Stimulated activated CD4-positive, alpha-beta T cell treated with anti-CD3 and anti-CD28 coated beads, Interleukin-2, amount 100 ng/mL, for 48 hours (primary cell): ENCODE measurements at regions not wholly inside any gene's neighbourhood (a gene's known extent, or its start where the extent isn't known, plus 50 kb on each side); places are given as distances from the start of the nearest gene placed in this dataset.
"Not testable (repeated sequence)": the region's sequence is repeated elsewhere in the genome, so short reads cannot be mapped to it uniquely, and the experiment has no call there.

ENCODE experiments used
- DNase-seq, 2 donors: peaks; one replicate each; pipeline ENCODE4 v3.0.0-alpha.2; 2020

GRCh38 chr6:120484146-120484545 lies 850.1 kb downstream of the TBC1D32 start:
- no peak for DNase-seq

GRCh38 chr6:120478650-120479049 lies 855.6 kb downstream of the TBC1D32 start:
- no peak for DNase-seq

DNA sequence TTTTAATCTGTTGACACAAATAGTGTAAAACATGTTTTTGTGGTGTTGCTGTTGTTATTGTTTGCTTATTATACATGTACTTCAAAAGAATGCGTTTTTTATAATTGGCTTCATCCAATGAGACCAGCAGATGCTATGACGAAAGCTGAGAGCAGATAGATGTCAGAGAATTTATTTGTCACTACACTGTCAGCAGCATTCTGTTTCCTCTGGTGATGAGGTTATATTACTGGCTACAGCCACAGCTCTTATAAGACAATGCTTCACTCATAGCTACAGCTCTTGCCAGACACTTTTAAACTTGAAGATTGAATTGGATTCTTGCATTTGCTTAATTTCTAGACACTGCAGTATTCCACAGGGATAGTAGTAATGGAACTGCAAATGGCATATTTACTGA lies 860.5 kb downstream of the TBC1D32 start:
- no peak for DNase-seq

DNA sequence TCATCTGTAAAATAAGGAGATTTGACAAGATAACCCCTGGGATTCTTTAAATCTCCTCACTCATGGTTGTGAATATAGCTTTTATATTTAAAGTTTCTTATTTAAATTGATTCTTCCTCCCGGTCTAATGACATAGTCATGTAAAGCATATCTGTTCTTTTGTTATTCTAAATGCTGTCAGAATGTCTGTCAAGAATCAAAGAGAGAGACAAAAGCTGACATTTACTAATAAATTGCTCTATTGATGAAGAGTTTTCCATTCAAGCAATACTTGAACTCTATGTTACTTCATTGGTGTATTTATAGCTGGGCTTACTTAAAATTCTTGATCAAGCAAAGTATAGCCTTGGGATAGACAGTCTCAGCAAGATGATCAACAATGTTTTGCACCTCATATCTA lies 865.8 kb downstream of the TBC1D32 start:
- DNase-seq = no peak

- no peak for DNase-seq
Observed at GRCh38 chr6:120451508-120451907, 882.8 kb downstream of the TBC1D32 start.

DNA sequence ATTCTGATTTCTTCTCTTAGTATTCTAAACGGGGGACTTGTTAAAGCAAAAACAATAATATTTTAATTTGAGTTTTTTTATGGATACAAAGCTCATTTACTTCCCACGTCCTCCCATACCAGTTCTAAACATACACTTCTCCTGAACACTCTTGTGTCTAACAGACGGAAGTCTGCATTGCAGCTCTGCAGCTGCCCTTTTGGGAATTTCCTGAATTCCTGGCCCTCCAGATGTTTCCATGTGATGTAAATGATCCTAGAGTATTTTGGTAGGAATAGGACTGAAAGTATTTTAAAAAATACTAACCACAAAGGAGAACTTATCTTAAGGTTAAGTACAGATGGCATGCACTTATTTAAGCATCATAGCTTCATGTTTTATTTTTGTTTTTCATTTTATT lies 886.7 kb downstream of the TBC1D32 start:
- no peak for DNase-seq

DNA sequence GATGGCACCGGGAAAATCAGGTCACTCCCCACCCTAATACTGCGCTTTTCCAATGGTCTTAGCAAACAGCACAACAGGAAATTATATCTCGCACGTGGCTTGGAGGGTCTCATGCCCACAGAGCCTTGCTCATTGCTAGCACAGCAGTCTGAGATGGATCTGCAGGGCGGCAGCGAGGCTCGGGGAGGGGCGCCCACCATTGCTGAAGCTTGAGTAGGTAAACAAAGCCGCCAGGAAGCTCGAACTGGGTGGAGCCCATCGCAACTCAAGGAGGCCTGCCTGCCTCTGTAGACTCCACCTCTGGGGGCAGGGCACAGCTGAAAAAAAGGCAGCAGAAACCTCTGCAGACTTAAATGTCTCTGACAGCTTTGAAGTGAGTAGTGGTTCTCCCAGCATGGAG lies 901.4 kb downstream of the TBC1D32 start:
- DNase-seq = not testable (repeated sequence)

GRCh38 chr6:120431841-120432240 lies 902.4 kb downstream of the TBC1D32 start:
- DNase-seq = no peak

DNA sequence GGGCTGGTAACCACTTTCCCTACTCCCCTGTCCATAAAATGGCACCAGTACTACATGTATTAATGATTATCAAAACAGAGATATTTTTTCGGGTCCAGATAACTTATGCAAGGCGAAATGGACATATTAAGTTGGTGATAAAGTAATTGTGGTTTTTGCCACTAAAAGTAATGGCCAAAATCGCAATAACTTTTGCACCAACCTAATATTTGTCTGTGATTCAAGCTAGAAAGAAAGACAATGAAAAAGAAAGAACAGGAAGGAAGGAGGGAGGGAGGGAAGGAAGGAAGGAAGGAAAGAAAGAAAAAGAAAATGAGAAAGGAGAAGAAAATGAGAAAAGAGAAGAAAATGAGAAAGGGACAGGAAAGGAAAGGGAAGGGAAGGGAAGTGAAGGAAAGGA lies 922.9 kb downstream of the TBC1D32 start:
- no peak for DNase-seq

GRCh38 chr6:120410586-120410985 lies 923.7 kb downstream of the TBC1D32 start:
- no peak for DNase-seq

GRCh38 chr6:120407696-120408095 lies 926.6 kb downstream of the TBC1D32 start:
- no peak for DNase-seq

DNA sequence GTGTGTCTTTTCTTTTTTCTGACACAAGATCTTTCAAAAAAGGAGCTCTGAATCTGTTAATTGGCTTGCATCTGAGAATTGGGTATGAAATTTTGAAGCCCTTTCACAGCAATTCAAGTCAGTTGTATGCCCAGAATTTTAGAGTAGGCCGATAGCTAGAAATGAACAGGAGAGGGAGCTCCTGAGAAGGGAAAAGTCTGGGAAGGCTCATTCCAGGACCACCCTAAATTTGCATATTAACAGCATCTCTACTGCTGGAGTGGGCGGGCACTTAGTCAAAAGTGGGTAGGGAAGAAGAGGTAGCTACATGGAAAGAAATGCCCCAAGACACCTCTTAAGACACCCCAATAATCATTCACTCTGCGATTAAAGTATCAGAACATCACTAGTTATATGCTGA lies 928.3 kb downstream of the TBC1D32 start:
- DNase-seq = no peak

DNA sequence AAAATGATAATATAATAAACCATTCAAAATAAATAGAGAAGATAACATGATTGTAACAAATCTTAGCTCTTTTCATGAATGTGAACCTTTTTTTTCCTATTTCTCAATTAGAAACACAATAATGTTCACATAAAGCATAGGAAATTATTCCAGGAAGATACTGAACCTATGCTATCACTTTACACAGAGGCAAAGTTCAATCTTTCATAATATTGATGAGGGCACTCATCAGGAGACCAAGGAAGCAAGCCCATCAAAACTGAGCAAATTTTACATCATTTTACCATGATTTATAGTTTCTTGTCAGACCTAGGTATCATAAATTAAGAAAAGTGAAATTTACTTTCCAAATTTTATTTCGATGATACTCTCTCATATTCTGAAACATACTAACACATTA lies 938.5 kb downstream of the TBC1D32 start:
- DNase-seq = no peak

DNA sequence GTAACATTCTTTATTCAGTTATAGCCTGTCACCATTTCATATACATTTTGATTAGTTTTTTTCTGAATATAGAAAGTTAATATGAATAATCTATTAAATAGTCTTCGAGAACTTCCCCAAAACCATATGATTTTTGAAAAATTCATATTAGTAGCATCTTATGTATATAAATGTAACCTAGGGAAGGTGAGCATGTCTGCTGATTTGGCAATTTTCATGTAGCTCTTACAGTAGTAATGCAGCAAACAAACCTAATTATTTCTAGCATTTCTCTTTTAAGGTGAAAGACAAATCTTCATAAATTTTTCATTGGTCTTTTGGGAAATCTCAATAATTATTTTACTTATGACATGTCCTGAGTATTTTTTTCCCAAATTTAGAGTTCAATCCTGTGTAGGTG lies 939.0 kb downstream of the TBC1D32 start:
- DNase-seq = no peak

GRCh38 chr6:120392941-120393340 lies 941.3 kb downstream of the TBC1D32 start:
- no peak for DNase-seq

- DNase-seq = no peak
Observed at GRCh38 chr6:120384671-120385070, 949.6 kb downstream of the TBC1D32 start.

- DNase-seq = no peak
Observed at GRCh38 chr6:120383681-120384080, 950.6 kb downstream of the TBC1D32 start.

GRCh38 chr6:120378582-120379220 lies 955.6 kb downstream of the TBC1D32 start:
- no peak for DNase-seq

GRCh38 chr6:120373185-120373584 lies 961.1 kb downstream of the TBC1D32 start:
- DNase-seq = no peak

DNA sequence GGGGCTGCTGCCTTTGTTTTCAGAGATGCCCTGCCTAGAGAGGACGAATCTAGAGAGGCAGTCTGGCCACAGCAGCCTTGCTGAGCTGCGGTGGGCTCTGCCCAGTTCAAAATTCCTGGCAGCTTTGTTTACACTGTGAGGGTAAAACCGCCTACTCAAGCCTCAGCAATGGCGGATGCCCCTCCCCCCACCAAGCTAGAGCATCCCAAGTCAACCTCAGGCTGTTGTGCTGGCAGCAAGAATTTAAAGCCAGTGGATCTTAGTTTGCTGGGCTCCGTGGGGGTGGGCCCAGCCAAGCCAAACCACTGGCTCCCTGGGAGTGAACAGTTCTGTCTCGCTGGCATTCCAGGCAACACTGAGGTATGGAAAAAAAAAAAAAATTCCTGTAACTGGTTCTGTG lies 970.9 kb downstream of the TBC1D32 start:
- no peak for DNase-seq

DNA sequence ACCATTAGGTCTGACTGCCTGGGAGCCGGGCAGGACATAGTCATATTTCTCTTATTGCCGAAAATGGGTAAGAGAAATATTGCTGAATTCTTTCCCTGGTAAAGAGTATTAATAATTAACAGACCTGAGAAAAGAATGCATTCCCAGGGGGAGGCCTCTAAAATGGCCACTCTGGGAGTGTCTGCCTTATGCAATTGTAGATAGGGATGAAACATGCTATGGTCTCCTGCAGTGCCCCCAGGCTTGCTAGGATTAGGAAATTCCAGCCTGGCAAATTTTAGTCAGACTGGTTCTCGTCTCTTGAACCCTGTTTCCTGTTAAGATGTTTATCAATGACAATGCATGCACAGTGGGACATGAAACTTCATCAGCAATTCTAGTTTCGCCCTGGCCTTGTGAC lies 975.7 kb downstream of the TBC1D32 start:
- DNase-seq = not testable (repeated sequence)

GRCh38 chr6:120357447-120357846 lies 976.8 kb downstream of the TBC1D32 start:
- no peak for DNase-seq

DNA sequence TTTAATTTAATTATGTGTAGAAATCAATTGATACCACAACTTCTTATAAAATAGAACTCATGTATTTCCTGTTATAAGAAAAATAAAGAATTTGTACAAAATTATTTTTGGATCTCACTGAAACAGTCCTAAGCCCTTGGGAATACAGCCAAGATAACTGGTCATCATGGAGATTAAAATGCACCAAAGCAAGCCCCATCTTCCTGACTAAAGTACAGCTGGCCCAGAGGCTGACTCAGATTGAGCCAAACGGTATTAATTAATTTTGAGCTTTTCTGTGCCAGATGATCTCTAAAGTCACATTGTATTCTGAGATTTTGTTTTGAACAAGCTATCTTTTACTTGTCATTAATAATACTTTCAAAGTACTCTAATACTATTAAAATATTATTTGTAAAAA lies 978.5 kb downstream of the TBC1D32 start:
- no peak for DNase-seq

- DNase-seq = no peak
Observed at GRCh38 chr6:120354452-120355098, 979.7 kb downstream of the TBC1D32 start.

DNA sequence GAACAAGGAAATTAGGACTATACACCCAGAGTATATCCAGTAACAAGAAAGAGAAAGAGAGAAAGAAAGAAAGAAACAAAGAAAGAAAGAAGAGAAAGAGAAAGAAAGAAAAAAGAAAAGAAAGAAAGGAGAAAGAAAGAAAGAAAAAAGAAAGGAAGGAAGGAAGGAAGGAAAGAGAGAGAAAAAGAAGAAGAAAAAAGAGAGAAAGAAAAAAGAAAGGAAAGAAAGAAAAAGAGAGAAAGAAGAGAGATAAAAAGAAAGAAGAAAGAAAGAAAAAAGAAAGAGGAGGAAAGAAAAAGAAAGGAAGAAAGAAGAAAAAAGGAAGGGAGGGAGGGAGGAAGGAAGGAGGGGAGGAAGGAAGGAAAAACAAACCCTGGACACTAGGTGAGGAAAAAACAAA lies 981.8 kb downstream of the TBC1D32 start:
- DNase-seq = no peak
